ENCODE measurements at regions not wholly inside any gene's neighbourhood (a gene's known extent, or its start where the extent isn't known, plus 50 kb on each side); places are given as distances from the start of the nearest gene placed in this dataset.

- TF ChIP-seq SP3 (tag by site-specific recombination; IDR thresholded peaks at IDR 0.05) (no peak), ZNF184 (tag by site-specific recombination; IDR thresholded peaks at IDR 0.05) (no peak), PRDM2 (tag by site-specific recombination; IDR thresholded peaks at IDR 0.05; ENCODE audit: borderline replicate concordance) (no peak)
These were observed 161.5 kb downstream of the KATNAL1 start (continued) for GRCh38 chr13:30145709-30146367.

- TF ChIP-seq ZNF677 (tag by site-specific recombination; IDR thresholded peaks at IDR 0.05) (no peak), ZNF521 (tag by site-specific recombination; IDR thresholded peaks at IDR 0.05) (no peak), KLF9 (tag by site-specific recombination; IDR thresholded peaks at IDR 0.05; ENCODE audit: low read depth) (no peak), ZNF670 (tag by site-specific recombination; IDR thresholded peaks at IDR 0.05; ENCODE audit: low read depth) (no peak), PRDM1 (tag by site-specific recombination; IDR thresholded peaks at IDR 0.05) (no peak), ZNF48 (tag by site-specific recombination; IDR thresholded peaks at IDR 0.05) (no peak)
- Histone ChIP-seq H3K4me3 (ENCODE audit: low read depth, low read length) (no peak overlapping the region), H3K9me3 (ENCODE audit: control insufficient read depth, insufficient read depth, low read depth, low read length) (no peaks in the 10 kb centered on the region), H3K27ac (ENCODE audit: extremely low read depth, low read depth, low read length) (no peak overlapping the region), H3K4me1 (ENCODE audit: control insufficient read depth, insufficient read depth, low read length) (no peaks in the 10 kb centered on the region), H3K36me3 (ENCODE audit: control insufficient read depth in 2 of 2, insufficient read depth in 1 of 2, low read length in 2 of 2) (no peaks in the 10 kb centered on the region)
- POLR2A ChIA-PET: no interaction called here
- CTCF ChIA-PET: interaction anchor here (2.5 kb wide), 1 partner anchor 11 kb away, joined by 11 read pairs; no protein-coding TSS in a partner anchor
These were observed 163.5 kb downstream of the KATNAL1 start for GRCh38 chr13:30143666-30144400.

- H3K4me1 ChIP-seq (ENCODE audit: control insufficient read depth, insufficient read depth, low read length): no peaks in the 10 kb centered on the region
- TF ChIP-seq ZIC2 (tag by site-specific recombination; IDR thresholded peaks at IDR 0.05): peak; percentile 52; the same call in 1 of the 2 replicates
- no peak for TF ChIP-seq ZNF214 (tag by site-specific recombination; IDR thresholded peaks at IDR 0.05; ENCODE audit: borderline replicate concordance)
- H3K36me3 ChIP-seq (ENCODE audit: control insufficient read depth in 2 of 2, insufficient read depth in 1 of 2, low read length in 2 of 2): no peaks in the 10 kb centered on the region
- CTCF ChIA-PET: interaction anchor here (0.6 to 2.5 kb wide), 3 partner anchors 10 to 902 kb away, joined by 3 to 11 read pairs (median 6); no protein-coding TSS in a partner anchor
- POLR2A ChIA-PET: interaction anchor here (0.5 to 0.9 kb wide), 2 partner anchors 164 to 379 kb away, joined by 3 read pairs; no protein-coding TSS in a partner anchor
- H3K9me3 ChIP-seq (ENCODE audit: control insufficient read depth, insufficient read depth, low read depth, low read length): no peaks in the 10 kb centered on the region
- H3K27ac ChIP-seq (ENCODE audit: extremely low read depth, low read depth, low read length): no peak overlapping the region
- no peak overlapping the region for H3K4me3 ChIP-seq (ENCODE audit: low read depth, low read length)
These were observed 164.7 kb downstream of the KATNAL1 start for GRCh38 chr13:30142486-30143211.
